ENCODE measurements at regions not wholly inside any gene's neighbourhood (a gene's known extent, or its start where the extent isn't known, plus 50 kb on each side); places are given as distances from the start of the nearest gene placed in this dataset.

DNA sequence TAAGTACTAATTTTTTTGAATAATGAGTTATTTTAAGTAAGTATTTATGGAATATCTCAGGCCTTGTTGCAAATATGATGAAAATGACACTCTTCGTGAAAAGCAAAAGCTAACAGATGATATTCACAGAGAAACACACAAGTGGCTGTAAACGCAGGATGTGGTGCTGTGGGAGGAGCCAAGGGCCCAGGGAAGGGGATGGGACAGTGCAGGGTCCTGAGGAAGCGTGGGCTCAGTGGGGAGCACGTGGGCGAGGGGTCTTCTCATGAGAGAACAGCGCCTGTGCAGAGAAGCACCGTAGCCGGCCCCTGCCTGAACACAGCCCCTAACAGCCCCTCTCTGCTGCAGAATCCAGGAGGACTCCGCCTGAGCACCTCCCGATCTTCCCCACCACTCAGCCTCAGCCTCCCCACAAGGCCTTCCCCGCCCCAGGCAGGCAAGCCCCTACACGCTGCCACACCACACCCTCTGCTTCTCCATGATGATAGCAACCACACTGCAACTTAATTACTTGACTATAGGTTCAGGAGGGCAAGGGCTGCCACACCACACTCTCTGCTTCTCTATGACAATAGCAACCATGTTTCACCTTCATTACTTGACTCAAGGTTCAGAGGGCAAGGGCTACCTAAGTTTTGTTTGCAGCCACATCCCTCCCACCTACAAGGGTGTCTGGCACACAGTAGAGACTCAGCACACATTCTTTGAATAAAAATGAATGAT, 152.6 kb upstream of the RNF32 start:
- TF ChIP-seq CTCF (IDR thresholded peaks at IDR 0.05) = no peak
- Mint-ChIP-seq H3K9me3 (no peaks in the 10 kb centered on the region), H3K27ac (no peak overlapping the region), H3K36me3 (ENCODE audit: low read depth) (no peaks in the 10 kb centered on the region), H3K27me3 (peaks cover 11% of the 10 kb centered on the region), H3K4me1 (ENCODE audit: low read depth) (no peaks in the 10 kb centered on the region), H3K4me3 (no peak overlapping the region)
- DNase-seq = no peak
- POLR2A ChIA-PET = no interaction called here
- no peak for ATAC-seq
- CTCF ChIA-PET = no interaction called here
- intact Hi-C loops (cut with micrococcal nuclease) = no loop called here

DNA sequence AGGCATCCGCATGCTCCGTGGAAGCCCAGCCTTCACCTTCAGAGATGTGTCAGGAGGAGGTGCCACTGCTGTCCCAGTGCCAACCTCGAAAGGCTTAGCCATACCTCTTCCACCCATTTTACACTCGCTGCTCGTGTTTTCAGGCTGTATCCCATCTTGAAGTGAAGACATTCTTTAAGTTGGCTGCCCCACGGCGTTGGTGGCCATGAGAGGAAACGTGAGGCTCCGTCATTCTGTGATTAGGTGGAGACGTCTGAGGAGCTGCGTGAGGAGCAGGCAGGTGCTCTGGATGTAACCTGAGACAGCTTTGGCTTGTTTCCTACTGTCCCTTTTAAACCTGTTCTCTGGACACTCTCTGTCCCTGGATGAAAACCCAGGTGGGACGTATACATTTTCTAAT, 159.9 kb upstream of the RNF32 start:
- Mint-ChIP-seq H3K4me1 (ENCODE audit: low read depth) (no peaks in the 10 kb centered on the region), H3K9me3 (no peaks in the 10 kb centered on the region), H3K36me3 (ENCODE audit: low read depth) (no peaks in the 10 kb centered on the region), H3K27ac (no peak overlapping the region), H3K27me3 (peaks cover 15% of the 10 kb centered on the region), H3K4me3 (no peak overlapping the region)
- CTCF ChIA-PET = interaction anchor here (1.6 kb wide), 1 partner anchor 11 kb away, joined by 5 read pairs; no protein-coding TSS in a partner anchor
- TF ChIP-seq CTCF (IDR thresholded peaks at IDR 0.05) = no peak
- POLR2A ChIA-PET = no interaction called here
- DNase-seq = no peak
- ATAC-seq = no peak
- intact Hi-C loops (cut with micrococcal nuclease) = no loop called here

DNA sequence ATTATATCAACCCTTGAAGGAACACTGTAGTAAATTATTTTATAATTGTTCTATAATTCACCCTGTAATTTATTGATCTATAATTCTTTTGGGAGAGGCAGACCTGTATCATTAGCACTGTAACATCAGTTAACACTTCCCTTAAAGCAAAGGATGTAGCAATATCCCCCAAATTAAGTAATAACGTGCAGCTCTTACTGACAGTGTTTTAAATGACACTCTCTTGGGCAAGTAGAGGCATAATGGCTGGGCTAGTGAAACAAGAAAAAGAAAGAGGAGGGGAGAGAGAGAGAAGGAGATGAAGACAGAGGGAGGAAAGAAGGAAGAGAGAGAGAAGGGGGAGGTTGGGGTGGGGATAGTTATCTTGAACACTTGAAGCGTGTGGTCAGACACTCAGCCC, 161.0 kb upstream of the RNF32 start:
- intact Hi-C loops (cut with micrococcal nuclease) = no loop called here
- Mint-ChIP-seq H3K9me3 (no peaks in the 10 kb centered on the region), H3K27me3 (peaks cover 17% of the 10 kb centered on the region), H3K36me3 (ENCODE audit: low read depth) (no peaks in the 10 kb centered on the region), H3K27ac (no peak overlapping the region), H3K4me3 (no peak overlapping the region), H3K4me1 (ENCODE audit: low read depth) (no peaks in the 10 kb centered on the region)
- DNase-seq = no peak
- CTCF ChIA-PET = interaction anchor here (1.6 kb wide), 1 partner anchor 10 kb away, joined by 5 read pairs; no protein-coding TSS in a partner anchor
- POLR2A ChIA-PET = no interaction called here
- TF ChIP-seq CTCF (IDR thresholded peaks at IDR 0.05) = no peak
- no peak for ATAC-seq

GRCh38 chr7:156478486-156478885, 162.1 kb upstream of the RNF32 start:
- Mint-ChIP-seq H3K27me3 (peaks cover 23% of the 10 kb centered on the region), H3K4me1 (ENCODE audit: low read depth) (no peaks in the 10 kb centered on the region), H3K27ac (no peak overlapping the region), H3K4me3 (no peak overlapping the region), H3K9me3 (no peaks in the 10 kb centered on the region), H3K36me3 (ENCODE audit: low read depth) (no peaks in the 10 kb centered on the region)
- intact Hi-C loops (cut with micrococcal nuclease) = no loop called here
- POLR2A ChIA-PET = no interaction called here
- DNase-seq (no peak), ATAC-seq (no peak)
- CTCF ChIA-PET = no interaction called here
- TF ChIP-seq CTCF (IDR thresholded peaks at IDR 0.05) = no peak

DNA sequence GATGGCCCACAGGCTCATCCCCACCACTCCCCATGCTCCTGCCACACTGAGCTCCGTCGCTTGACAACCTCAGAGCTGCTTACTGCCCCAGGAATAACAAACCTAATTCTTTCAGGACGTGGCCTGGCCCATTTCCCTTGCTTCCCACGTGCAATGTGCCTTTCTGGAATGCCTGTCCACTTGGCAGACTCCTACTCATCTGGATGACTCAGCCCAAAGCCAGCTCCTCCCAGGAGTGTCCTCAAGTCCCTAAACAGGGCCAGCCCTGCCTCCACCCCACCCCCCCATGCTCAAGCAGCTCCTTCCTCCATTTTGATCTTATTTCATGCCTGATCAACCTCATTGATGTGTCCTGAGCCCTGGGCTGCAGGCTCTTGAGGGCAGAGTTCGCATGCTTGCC, 164.9 kb upstream of the RNF32 start:
- TF ChIP-seq CTCF (IDR thresholded peaks at IDR 0.05) = no peak
- no peaks in the 10 kb centered on the region for H3K4me1 Mint-ChIP-seq (ENCODE audit: low read depth)
- peaks cover 24% of the 10 kb centered on the region for H3K27me3 Mint-ChIP-seq
- ChIA-PET POLR2A (no interaction called here), CTCF (interaction anchor here (0.9 to 2.0 kb wide), 2 partner anchors 9 to 384 kb away, joined by 3 to 5 read pairs; no protein-coding TSS in a partner anchor)
- ATAC-seq = no peak
- H3K9me3 Mint-ChIP-seq = no peaks in the 10 kb centered on the region
- intact Hi-C loops (cut with micrococcal nuclease) = no loop called here
- H3K4me3 Mint-ChIP-seq = no peak overlapping the region
- no peak for DNase-seq
- H3K27ac Mint-ChIP-seq = no peak overlapping the region
- H3K36me3 Mint-ChIP-seq (ENCODE audit: low read depth) = no peaks in the 10 kb centered on the region
